Gastrocnemius medialis (tissue), 4 donors: ENCODE measurements at regions not wholly inside any gene's neighbourhood (a gene's known extent, or its start where the extent isn't known, plus 50 kb on each side); places are given as distances from the start of the nearest gene placed in this dataset.
"Not testable (repeated sequence)": the region's sequence is repeated elsewhere in the genome, so short reads cannot be mapped to it uniquely, and the experiment has no call there.

ENCODE experiments used
- POLR2A ChIP-seq, 2 donors: fragments of 450-650 bp; IDR thresholded peaks; one replicate each; pipeline ENCODE4 v1.6.1; 2017; ENCODE audit warnings: antibody characterized with exemption in 2 of 2, mild to moderate bottlenecking in 2 of 2, moderate library complexity in 2 of 2
- TF ChIP-seq, protein P1 (sequence below), 5 experiments: fragments of 450-650 bp in 3 of 5; fragments of 200-600 bp in 2 of 5; sonication (generic) in 2 of 5; IDR thresholded peaks in 4 of 5; conservative IDR thresholded peaks in 1 of 5; 1 replicate in 4 of 5; 2 replicates in 1 of 5; pipeline ENCODE4 v1.5.1; 2016 to 2019; ENCODE audit warnings: antibody characterized with exemption in 5 of 5, mild to moderate bottlenecking in 3 of 5, moderate library complexity in 3 of 5

DNA sequence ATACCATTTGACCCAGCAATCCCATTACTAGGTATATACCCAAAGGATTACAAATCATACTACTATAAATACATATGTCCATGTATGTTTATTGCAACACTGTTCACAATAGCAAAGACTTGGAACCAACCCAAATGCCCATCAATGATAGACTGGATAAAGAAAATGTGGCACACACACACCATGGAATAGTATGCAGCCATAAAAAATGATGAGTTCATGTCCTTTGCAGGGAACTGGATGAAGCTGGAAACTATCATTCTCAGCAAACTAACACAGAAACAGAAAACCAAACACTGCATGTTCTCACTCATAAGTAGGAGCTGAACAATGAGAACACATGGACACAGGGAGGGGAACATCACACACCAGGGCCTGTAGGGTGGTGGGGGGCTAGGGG is 127.7 kb upstream of the ARG1 start:
- TF ChIP-seq, protein P1, sequence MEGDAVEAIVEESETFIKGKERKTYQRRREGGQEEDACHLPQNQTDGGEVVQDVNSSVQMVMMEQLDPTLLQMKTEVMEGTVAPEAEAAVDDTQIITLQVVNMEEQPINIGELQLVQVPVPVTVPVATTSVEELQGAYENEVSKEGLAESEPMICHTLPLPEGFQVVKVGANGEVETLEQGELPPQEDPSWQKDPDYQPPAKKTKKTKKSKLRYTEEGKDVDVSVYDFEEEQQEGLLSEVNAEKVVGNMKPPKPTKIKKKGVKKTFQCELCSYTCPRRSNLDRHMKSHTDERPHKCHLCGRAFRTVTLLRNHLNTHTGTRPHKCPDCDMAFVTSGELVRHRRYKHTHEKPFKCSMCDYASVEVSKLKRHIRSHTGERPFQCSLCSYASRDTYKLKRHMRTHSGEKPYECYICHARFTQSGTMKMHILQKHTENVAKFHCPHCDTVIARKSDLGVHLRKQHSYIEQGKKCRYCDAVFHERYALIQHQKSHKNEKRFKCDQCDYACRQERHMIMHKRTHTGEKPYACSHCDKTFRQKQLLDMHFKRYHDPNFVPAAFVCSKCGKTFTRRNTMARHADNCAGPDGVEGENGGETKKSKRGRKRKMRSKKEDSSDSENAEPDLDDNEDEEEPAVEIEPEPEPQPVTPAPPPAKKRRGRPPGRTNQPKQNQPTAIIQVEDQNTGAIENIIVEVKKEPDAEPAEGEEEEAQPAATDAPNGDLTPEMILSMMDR (IDR thresholded peaks at IDR 0.05 in 4 of 5, conservative IDR thresholded peaks at IDR 0.05 in 1 of 5) = not testable (repeated sequence)
- TF ChIP-seq POLR2A (IDR thresholded peaks at IDR 0.05) = not testable (repeated sequence)
